Stomach (tissue), 8 donors: ENCODE measurements at regions not wholly inside any gene's neighbourhood (a gene's known extent, or its start where the extent isn't known, plus 50 kb on each side); places are given as distances from the start of the nearest gene placed in this dataset.

Experiments
- DNase-seq, 2 donors: peaks; one replicate each; pipeline versions ENCODE4 v3.0.0 to v3.0.0-alpha.2; 2013 to 2019
- H3K27ac ChIP-seq, 5 donors: fragments of 200-600 bp in 4 of 5; sonication (generic) in 4 of 5; one replicate each; pipeline ENCODE4 v1.5.1; 2013 to 2019; ENCODE audit warnings: mild to moderate bottlenecking in 1 of 5, moderate library complexity in 1 of 5
- H3K27me3 ChIP-seq, 3 donors: fragments of 200-600 bp; sonication (generic); one replicate each; pipeline ENCODE4 v1.5.1; 2017 to 2019; ENCODE audit warnings: mixed run types in 1 of 3
- H3K36me3 ChIP-seq, 4 donors: fragments of 200-600 bp; sonication (generic); 1 replicate in 3 of 4; 2 replicates in 1 of 4; pipeline ENCODE4 v1.5.1; 2016 to 2019
- H3K4me1 ChIP-seq, 4 donors: fragments of 200-600 bp; sonication (generic); one replicate each; pipeline ENCODE4 v1.5.1; 2016 to 2019
- H3K4me3 ChIP-seq, 4 donors: fragments of 200-600 bp; sonication (generic) in 3 of 4; one replicate each; pipeline ENCODE4 v1.5.1; 2016 to 2019; ENCODE audit warnings: mild to moderate bottlenecking in 1 of 4
- H3K9me3 ChIP-seq, 4 donors: fragments of 200-600 bp; sonication (generic); one replicate each; pipeline ENCODE4 v1.5.1; 2016 to 2019
- CTCF ChIP-seq, 7 experiments: fragments of 450-650 bp in 4 of 7; fragments of 200-600 bp in 3 of 7; sonication (generic) in 3 of 7; IDR thresholded peaks; one replicate each; pipeline ENCODE4 v1.5.1; 2016 to 2019; ENCODE audit warnings: antibody characterized with exemption in 7 of 7, control low read depth in 2 of 7, mild to moderate bottlenecking in 1 of 7
- EP300 ChIP-seq: sonication (generic); formaldehyde crosslinking; IDR thresholded peaks from one replicate; pipeline ENCODE4 v1.6.1; 2017; ENCODE audit warnings: antibody characterized with exemption
- POLR2A ChIP-seq, 4 donors: fragments of 450-650 bp; IDR thresholded peaks; one replicate each; pipeline ENCODE4 v1.6.1; 2016; ENCODE audit warnings: antibody characterized with exemption in 4 of 4, control low read depth in 2 of 4, mild to moderate bottlenecking in 1 of 4, moderate library complexity in 1 of 4
- POLR2AphosphoS5 ChIP-seq, 3 donors: sonication (generic); formaldehyde crosslinking; IDR thresholded peaks; one replicate each; pipeline ENCODE4 v1.6.1; 2016; ENCODE audit warnings: antibody characterized with exemption in 3 of 3
- WGBS, 5 donors: extraction: QIAGEN DNeasy Blood & Tissue Kit in 3 of 5; methylation state at CpG; one replicate each; pipeline versions ENCODE4 v1.1.5 to v1.1.7; 2013 to 2018; 5-methylcytosine and 5-hydroxymethylcytosine counted together
- intact Hi-C: fragments of 100-400 bp; cut with DNase I; formaldehyde crosslinking; loops from one replicate; pipeline ENCODE4 v1.15.1; 2023; ENCODE audit warnings: low total_unique reads
- donor health status: healthy with polysubstance abuse.
- donor health status: Bipolar disorder and iron deficiency.
- donor health status: healthy.

GRCh38 chr16:9680968-9681367 is 501.3 kb downstream of the GRIN2A start:
- WGBS, 5 donors, result 68 to 85% (median 83%) methylated on average over 2 of the region's 2 CpGs
- TF ChIP-seq CTCF (IDR thresholded peaks at IDR 0.05) (no peak), POLR2A (IDR thresholded peaks at IDR 0.05) (no peak), POLR2AphosphoS5 (IDR thresholded peaks at IDR 0.05) (no peak), EP300 (no peak)
- intact Hi-C loops, result no loop called here

GRCh38 chr16:9681508-9681907 is 500.7 kb downstream of the GRIN2A start:
- Histone ChIP-seq H3K27ac (no peak overlapping the region), H3K4me1 (no peaks in the 10 kb centered on the region), H3K9me3 (peaks cover 0 to 11% (median 8%) of the 10 kb centered on the region in 4 donors), H3K4me3 (no peak overlapping the region), H3K36me3 (no peaks in the 10 kb centered on the region), H3K27me3 (no peaks in the 10 kb centered on the region)
- intact Hi-C loops, result no loop called here
- TF ChIP-seq CTCF (IDR thresholded peaks at IDR 0.05) (no peak), POLR2A (IDR thresholded peaks at IDR 0.05) (no peak), POLR2AphosphoS5 (IDR thresholded peaks at IDR 0.05) (no peak), EP300 (no peak)
- no peak for DNase-seq
- WGBS, 5 donors, result 70 to 82% (median 73%) methylated on average over 9 of the region's 9 CpGs

More at GRCh38 chr16:9680968-9681367, 501.3 kb downstream of the GRIN2A start:
- no peaks in the 10 kb centered on the region for H3K36me3 ChIP-seq
- H3K27ac ChIP-seq, result no peak overlapping the region
- H3K9me3 ChIP-seq, result peaks cover 0 to 11% (median 8%) of the 10 kb centered on the region in 4 donors
- no peak for DNase-seq
- no peak overlapping the region for H3K4me3 ChIP-seq
- no peaks in the 10 kb centered on the region for H3K4me1 ChIP-seq
- no peaks in the 10 kb centered on the region for H3K27me3 ChIP-seq

GRCh38 chr16:9682320-9682719 is 499.9 kb downstream of the GRIN2A start:
- peaks cover 0 to 11% (median 8%) of the 10 kb centered on the region in 4 donors for H3K9me3 ChIP-seq
- TF ChIP-seq POLR2A (IDR thresholded peaks at IDR 0.05), result no peak
- no peak for TF ChIP-seq CTCF (IDR thresholded peaks at IDR 0.05)
- TF ChIP-seq EP300, result no peak
- TF ChIP-seq POLR2AphosphoS5 (IDR thresholded peaks at IDR 0.05), result no peak
- intact Hi-C loops, result no loop called here

GRCh38 chr16:9683677-9684076 is 498.6 kb downstream of the GRIN2A start:
- Histone ChIP-seq H3K27ac (no peak overlapping the region), H3K4me1 (no peaks in the 10 kb centered on the region), H3K36me3 (no peaks in the 10 kb centered on the region), H3K27me3 (no peaks in the 10 kb centered on the region), H3K4me3 (no peak overlapping the region), H3K9me3 (peaks cover 0 to 11% (median 8%) of the 10 kb centered on the region in 4 donors)
- DNase-seq, result no peak
- TF ChIP-seq EP300 (no peak), POLR2AphosphoS5 (IDR thresholded peaks at IDR 0.05) (no peak), CTCF (IDR thresholded peaks at IDR 0.05) (no peak), POLR2A (IDR thresholded peaks at IDR 0.05) (no peak)
- intact Hi-C loops, result no loop called here

More at GRCh38 chr16:9682320-9682719, 499.9 kb downstream of the GRIN2A start:
- 50 to 79% (median 62%) methylated on average over 2 of the region's 2 CpGs for WGBS, 5 donors
- H3K36me3 ChIP-seq, result no peaks in the 10 kb centered on the region
- no peaks in the 10 kb centered on the region for H3K4me1 ChIP-seq
- H3K27ac ChIP-seq, result no peak overlapping the region
- no peak for DNase-seq
- no peaks in the 10 kb centered on the region for H3K27me3 ChIP-seq
- H3K4me3 ChIP-seq, result no peak overlapping the region
